SK-N-SH treated with all-trans-retinoic acid at 6 μM for 48 hours (cell line): ENCODE measurements at regions not wholly inside any gene's neighbourhood (a gene's known extent, or its start where the extent isn't known, plus 50 kb on each side); places are given as distances from the start of the nearest gene placed in this dataset.
"Not testable (repeated sequence)": the region's sequence is repeated elsewhere in the genome, so short reads cannot be mapped to it uniquely, and the experiment has no call there.

Experiments used
- ARNTL ChIP-seq: fragments of 450-650 bp; formaldehyde crosslinking; IDR thresholded peaks from 2 replicates; pipeline ENCODE4 v1.5.0; 2020; ENCODE audit warnings: low read depth, mild to moderate bottlenecking, moderate library complexity, borderline replicate concordance
- CSDC2 ChIP-seq: fragments of 250-450 bp; sonication (Bioruptor Pico); IDR thresholded peaks from 2 replicates; pipeline ENCODE4 v1.5.0; 2020; ENCODE audit warnings: mild to moderate bottlenecking, moderate library complexity
- ESRRG ChIP-seq: fragments of 250-450 bp; sonication (Bioruptor Pico); IDR thresholded peaks from 2 replicates; pipeline ENCODE4 v1.6.1; 2021; ENCODE audit warnings: mild to moderate bottlenecking
- ISL1 ChIP-seq: fragments of 250-450 bp; sonication (Bioruptor Pico); IDR thresholded peaks from 2 replicates; pipeline ENCODE4 v2.1.2; 2022; ENCODE audit warnings: mild to moderate bottlenecking, moderate library complexity
- PATZ1 ChIP-seq: fragments of 250-450 bp; sonication (Bioruptor Pico); IDR thresholded peaks from 2 replicates; pipeline ENCODE4 v1.8.0; 2020; ENCODE audit warnings: mild to moderate bottlenecking, moderate library complexity, borderline replicate concordance
- RARB ChIP-seq: fragments of 250-450 bp; sonication (Bioruptor Pico); IDR thresholded peaks from 2 replicates; pipeline ENCODE4 v1.8.0; 2021; ENCODE audit warnings: mild to moderate bottlenecking, moderate library complexity
- SNAI2 ChIP-seq: fragments of 250-450 bp; sonication (Bioruptor Pico); IDR thresholded peaks from 2 replicates; pipeline ENCODE4 v1.5.0; 2020; ENCODE audit warnings: mild to moderate bottlenecking, moderate library complexity
- TCF4 ChIP-seq: fragments of 250-450 bp; sonication (Bioruptor Pico); IDR thresholded peaks from 2 replicates; pipeline ENCODE4 v1.8.0; 2021; ENCODE audit warnings: mild to moderate bottlenecking, moderate library complexity, borderline replicate concordance
- TSHZ2 ChIP-seq: fragments of 250-450 bp; sonication (Bioruptor Pico); IDR thresholded peaks from 2 replicates; pipeline ENCODE4 v1.5.0; 2020; ENCODE audit warnings: mild to moderate bottlenecking, moderate library complexity
- ZNF565 ChIP-seq: fragments of 450-650 bp; formaldehyde crosslinking; conservative IDR thresholded peaks from 2 replicates; pipeline ENCODE4 v1.5.0; 2020; ENCODE audit warnings: low read depth, mild to moderate bottlenecking, moderate library complexity

- TF ChIP-seq SNAI2 (CRISPR knock-in tag); RARB (CRISPR knock-in tag); PATZ1 (CRISPR knock-in tag); TCF4; ISL1 (CRISPR knock-in tag); ARNTL; ZNF565; ESRRG (CRISPR knock-in tag); CSDC2 (CRISPR knock-in tag); TSHZ2 (CRISPR knock-in tag): not testable (repeated sequence)
Measured at GRCh38 chr21:9874136-9874535, 647.2 kb upstream of the TPTE start.
